G401.6 (cell line): ENCODE measurements at regions not wholly inside any gene's neighbourhood (a gene's known extent, or its start where the extent isn't known, plus 50 kb on each side); places are given as distances from the start of the nearest gene placed in this dataset.

Source experiments
- FAIRE-seq: peaks from 2 replicates; lab custom pipeline; 2012; peaks lifted over from hg19 to GRCh38; lab: Jason Lieb, UNC

DNA sequence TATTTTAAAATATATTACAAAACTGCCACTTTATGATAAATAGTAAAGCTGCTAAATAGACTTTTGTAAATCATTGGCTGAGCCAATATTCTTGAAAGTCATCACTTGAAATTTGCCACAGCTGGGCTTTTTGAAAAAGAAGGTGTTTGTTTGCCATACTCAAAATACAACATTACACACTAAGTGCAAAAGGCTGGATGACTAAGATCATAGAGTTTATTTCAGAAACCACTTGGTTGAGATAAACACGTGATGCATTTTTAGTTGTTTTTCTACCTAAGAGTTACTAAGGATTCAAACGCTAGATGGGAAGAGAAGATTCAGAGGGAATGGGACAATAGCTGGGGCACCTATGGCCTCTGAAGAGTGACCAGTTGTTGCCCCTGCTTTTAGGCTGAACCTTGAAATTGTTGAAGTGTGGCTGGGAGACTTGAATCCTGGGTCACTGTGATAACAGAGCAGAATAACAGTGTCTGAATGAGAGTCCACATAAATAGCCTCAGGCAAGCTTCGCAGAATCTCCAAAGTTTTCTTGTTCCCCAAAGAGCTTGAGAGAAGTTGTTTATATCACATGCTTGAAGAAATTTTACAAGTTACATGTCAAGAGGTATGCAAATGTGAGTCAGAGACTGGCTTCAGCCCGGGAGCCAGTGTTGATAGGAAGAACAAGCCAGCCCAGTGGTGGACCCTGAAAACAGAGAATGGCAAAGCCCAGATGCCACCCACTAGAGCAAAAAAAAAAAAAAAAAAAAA lies 409.8 kb downstream of the GPD2 start:
- no peak for FAIRE-seq

DNA sequence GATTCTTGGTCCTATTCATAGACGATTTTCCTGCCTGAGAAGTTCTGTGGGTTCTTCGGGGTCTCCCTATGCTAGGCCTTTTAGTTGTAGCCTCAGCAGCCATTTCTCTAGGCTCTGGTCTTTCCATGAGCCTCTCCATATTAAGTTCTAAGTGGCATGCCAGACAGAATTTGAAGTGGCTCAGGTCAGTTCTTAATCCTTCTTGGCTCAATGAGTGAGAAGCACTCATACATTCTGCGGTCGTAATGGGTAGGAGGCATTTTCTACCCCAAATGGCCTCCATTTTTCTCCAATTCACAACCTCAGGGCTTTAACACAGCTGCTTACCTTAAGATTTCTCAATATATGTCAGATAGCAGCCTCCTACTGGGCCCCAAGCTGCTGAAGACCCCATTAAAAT lies 405.3 kb upstream of the GALNT5 start:
- FAIRE-seq = no peak

DNA sequence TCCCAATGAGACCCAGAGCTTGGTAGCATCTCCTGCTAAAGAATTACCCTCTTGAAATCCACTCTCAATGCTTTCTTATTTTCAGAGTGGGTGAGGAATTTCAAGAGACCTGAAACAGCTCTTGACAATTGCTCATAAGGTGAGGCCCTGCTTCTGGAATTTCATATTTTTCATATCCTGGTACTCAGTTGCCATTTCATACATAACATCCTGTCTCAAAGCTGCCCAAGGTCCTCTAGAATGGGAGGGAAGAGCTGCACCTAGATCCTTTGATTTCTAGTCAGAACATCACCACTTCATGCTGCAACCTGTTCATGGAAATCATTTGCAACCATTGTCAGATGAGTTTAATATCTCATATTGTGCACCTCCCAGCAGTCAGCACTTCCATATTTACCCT lies 404.8 kb upstream of the GALNT5 start:
- no peak for FAIRE-seq

DNA sequence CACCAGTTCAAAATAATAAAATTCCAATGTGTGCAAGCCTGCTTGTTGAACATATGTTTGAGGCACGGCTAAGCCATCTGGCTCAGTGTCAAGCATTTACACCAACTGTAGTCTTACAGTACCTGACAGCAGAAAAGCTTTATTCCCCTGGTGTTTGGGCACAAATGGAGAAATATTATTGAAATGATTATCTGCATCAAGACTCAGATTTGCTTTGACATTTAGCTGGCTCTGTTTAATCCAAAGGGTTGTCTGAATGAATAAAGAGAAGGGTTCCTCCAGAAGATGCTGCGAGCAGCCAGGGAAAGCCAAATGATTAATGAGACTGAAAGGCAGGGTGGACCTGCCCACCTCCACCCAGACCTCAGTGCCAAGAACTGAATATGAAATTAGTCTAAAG lies 393.2 kb upstream of the GALNT5 start:
- no peak for FAIRE-seq

DNA sequence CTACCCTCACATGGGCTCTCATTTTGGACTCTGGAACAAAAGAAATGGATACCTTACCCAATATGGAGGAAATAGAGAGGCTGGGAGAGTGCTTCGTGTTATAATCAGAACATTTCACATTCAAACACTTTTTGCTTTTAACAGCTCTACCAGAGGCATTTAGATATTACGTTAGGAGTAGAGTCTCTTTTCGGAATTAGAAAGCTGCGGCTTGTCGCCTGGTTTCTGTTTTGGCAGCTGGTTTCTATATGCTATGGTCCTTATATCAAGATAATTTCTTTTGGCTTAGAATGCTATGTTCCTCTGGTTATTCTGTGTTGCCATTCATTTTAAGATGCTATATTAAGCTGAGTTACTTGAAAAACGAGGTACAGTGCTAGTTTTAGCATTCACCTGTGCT lies 392.8 kb upstream of the GALNT5 start:
- FAIRE-seq = no peak

DNA sequence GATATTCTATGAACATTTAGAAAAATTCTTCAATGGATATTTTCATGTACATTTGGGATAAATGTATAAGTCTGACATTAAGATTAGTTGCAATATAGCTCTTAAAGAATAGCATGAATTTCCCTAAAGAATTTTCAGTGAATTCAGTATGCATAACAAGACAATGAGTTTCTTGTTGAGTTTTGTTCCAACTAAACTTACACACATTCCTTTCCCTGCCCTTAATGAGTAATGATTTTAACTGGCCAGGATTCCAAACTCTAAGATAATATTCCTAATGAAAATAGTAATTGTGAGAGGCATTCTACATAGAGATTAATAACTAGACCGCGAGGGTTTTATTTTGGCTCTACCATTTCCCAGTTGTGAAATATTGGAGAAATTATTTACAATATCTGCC lies 390.3 kb upstream of the GALNT5 start:
- no peak for FAIRE-seq

DNA sequence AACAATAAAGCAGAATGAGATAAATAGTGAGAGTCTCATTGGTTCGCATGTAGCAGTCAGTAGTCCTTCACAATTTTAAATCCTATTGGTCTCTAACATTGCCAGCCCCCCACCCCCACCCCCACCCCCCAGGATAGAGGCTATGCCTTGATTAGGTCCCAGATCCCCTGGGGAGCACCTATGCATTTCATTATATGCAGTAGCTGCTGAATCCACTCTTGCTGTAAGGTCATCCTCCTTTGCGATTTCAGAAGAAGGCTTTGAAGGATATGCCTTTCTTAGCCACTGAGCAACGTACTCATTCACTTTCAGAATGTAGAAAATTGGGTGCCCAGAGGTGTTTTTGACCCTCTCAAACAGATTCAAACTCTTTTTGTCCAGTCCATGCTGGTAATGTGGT lies 382.8 kb upstream of the GALNT5 start:
- FAIRE-seq = no peak

DNA sequence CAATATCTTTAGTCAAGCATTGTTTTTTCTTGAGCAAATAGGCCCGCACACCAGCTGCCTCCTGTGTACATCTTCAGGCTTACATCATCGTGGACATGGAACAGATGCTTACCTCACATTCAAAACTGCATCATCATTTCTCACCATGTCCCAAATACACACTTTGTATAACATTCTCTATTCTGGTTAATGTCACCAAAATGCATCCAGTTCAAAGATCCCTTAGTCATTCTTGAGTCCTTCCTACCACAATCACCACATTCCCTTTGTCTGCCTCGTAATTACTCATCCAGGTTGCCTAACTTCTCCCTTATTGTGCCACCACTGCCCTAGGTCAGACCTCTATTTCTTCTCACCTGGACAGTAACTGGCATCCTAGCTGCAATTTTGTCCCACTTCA lies 373.7 kb upstream of the GALNT5 start:
- FAIRE-seq = no peak

DNA sequence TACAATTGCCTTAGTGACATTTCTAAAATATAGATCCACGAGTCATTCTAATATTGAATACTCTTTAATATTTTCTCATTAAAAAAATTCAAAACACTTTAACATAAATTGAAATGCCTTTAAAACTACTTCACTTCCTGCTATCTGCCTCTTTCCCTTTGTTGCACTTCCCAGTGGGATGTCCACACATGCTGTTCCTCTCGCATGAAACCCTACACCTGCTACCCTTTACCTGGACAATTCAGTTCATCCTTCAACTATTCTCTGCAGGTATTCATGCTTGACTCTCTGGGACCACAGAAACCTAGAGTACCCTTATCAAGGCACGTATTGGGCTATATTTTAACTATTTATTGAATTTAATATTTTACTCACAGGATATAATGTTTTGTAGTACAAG lies 373.3 kb upstream of the GALNT5 start:
- no peak for FAIRE-seq

DNA sequence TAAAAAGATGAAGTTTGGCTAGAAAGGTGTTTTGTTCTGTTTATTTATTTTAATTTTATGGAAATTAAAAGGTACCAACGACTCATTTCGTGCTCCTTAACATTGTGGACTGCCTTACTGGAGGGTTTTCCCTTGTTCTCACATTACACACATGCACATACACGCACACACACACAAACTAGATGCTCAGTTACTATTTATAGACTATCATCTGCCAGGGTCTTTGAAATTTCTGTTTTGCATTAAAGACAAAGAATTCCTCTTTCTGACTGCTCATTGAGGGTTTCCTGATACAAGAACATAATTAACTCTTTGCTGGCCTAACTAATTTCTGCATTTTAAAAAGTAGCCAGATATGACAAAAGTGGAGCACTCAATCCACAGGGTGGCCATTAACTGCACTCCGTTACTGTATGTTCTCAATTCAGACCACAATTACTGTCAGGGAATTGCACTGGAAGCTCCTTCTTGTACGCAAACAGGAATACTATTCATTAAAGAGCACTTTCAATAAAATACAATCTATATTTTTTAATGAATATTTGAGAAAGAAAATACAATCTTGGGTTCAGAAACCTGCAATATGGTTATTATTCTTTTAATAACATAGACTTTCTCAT lies 366.9 kb upstream of the GALNT5 start:
- FAIRE-seq = no peak

DNA sequence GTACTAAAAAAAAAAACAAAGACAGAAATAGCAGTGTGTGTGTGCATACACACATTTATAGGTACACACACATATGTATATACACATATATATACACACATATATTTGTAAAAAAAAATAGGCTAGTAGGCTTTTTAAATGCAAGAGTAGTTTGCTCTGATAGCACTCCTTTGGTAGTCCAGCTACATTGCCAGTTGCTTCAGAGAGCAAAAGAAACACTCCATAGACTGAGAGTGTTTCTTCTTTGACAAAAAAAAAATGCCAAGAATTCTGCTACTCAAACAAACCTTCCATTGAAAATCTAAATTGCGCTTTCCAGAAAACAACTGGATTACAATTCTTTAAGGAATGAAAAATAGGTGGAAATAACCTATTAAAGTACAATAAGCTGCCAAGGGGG lies 365.9 kb upstream of the GALNT5 start:
- no peak for FAIRE-seq

DNA sequence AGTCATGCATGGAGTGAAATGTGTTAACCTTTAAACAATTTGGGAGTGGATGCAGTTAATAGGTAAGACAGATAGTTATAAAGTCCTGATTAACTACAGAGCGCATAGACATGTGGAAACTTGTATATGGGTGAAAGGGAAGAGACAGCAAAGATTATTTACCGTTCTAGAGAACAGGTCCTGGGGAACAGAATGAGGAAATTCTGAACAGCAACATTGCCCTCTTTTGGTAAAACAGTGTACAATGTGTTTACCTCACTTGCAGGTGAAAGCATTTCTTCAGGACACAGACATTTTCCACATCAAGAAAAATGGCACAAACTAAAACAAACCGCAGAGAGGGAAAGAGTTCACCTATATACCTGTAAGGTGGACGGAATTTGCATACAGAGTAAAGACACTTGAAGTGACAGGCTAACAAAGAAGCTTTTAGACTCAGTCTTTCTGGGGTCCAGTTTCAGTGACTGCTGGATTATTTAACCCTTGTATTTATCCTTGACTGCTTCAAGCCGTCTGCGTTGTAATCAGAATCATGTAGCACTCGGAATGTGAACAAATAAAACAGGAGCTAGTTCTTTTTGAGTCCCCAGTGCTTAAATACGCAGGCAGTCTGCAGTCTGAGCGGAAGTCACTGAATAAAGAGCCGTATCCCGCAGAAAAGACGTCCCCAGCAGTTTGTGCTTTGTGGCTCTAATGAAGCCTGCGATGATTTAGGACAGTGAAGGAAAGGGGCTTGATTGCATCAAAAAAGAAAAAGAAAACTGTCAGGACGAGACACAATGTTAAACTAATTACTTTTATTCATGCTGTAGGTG lies 364.8 kb upstream of the GALNT5 start:
- peak; percentile 42 for FAIRE-seq

DNA sequence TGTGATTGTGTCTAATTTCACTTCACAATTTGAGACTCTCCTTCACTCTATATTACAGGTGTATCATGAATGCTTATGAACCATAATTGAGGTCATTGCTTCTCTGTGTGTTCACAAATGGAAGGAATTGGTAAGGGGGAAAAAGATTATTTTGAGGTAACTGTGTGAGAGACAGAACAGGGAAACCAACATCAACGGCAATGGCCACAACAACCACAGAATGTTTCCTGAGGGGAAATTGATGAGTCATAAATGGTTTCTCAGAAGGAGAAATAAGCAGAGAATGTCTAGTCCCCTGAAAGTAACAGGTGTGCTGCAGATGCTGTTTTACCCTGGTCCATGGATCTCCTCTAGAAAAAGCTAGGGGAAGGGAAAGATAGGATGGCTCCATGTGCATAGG lies 361.2 kb upstream of the GALNT5 start:
- no peak for FAIRE-seq

DNA sequence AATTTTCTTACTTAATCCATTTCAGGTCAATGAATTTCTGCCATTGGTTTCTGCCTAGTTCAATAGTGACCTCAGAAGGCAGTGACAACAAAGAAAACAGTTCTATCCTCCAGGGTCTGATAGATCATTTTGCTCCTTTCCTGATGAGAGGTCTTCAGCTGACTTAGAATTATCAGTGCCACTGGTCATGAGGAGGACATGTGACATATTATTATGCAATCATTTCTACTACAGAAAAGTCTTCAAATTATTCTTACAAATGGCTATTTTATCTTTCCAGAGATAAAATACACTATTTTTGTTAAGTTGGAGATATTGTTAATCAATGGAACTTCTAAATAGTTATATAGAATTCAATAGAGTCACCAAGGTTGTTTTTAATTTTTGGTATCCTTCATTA lies 360.0 kb upstream of the GALNT5 start:
- FAIRE-seq = no peak

DNA sequence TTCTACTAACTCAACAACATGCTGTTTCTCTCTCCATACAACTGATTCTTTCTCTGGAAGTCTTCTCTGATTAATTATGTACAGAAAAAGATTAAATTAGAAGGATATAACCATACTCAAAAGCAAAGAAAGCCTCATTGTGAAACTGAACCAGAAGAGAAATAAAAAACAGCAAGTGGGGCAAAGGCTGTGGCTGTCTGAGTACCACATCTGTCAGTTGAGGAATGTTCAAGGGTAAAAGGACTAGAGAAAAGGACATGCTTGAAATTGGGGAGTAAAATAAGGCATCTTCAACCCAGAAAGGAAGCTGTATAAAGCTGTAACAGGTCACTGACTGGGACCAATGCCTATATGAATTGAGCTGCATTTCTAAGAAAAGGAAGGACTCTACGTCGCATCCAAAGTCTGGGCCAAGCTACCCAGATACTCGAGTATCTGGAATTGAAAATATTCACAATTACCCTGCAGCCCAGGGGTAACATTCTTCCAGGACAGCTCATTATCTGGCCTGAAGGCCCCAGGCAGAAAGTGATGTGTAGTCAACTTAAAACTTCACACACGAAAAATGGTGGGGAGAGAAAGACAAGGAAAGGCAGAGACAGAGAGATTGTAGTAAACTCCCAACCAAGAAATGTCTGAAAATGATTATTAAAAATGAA lies 356.0 kb upstream of the GALNT5 start:
- FAIRE-seq = no peak

DNA sequence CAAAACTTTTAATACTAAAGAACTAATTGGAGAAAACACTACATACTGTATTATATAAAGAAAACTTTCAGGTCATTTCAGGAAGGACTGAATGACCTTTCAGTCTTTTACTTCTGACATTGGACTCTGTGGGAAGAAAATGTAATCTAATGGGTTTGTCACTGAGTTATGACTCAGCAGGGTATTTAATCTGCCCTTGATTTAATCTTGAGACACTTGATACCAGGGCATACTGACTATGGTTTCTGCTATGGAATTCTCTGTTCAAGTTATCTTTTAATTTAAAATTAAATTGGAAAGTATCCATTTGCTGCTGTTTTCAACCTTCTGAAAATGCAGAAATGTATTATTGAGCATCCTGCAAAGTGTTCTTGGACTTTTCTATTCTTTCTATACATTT lies 354.2 kb upstream of the GALNT5 start:
- no peak for FAIRE-seq

DNA sequence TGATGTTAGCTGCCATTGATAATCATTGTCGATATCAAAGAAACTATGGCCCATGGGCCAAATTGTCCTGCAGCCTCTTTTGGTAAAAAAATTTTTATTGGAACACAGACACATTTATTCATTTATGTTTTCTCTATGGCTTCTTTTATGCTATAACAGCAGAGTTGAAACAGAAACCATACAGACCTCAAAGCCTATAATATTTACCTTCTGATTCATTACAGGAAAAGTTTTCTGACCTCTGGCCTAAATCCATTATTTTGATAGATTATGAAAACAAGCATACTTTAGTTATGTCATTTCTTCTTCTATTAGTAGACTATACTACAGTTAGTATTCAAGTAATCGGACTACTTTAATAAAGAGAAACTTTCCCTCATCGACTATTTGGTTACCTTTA lies 349.7 kb upstream of the GALNT5 start:
- no peak for FAIRE-seq

DNA sequence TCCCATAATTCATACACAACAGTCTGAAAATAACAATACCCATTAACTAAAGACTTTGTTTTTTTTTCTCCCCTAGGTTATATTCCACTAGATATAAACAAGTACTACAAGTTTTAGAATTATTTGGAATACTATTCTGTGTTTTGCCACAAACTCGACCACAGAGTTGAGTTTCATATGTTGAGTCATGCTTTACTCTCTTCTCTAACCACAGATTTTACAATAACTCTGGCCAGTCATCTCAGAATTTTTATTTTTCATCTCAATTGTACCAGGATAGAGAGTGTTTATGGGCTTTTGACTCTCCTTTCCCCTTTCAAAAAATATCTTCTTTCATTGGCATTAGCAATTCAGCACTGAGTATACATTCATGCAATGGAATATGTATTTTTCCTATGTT lies 348.7 kb upstream of the GALNT5 start:
- FAIRE-seq = no peak

DNA sequence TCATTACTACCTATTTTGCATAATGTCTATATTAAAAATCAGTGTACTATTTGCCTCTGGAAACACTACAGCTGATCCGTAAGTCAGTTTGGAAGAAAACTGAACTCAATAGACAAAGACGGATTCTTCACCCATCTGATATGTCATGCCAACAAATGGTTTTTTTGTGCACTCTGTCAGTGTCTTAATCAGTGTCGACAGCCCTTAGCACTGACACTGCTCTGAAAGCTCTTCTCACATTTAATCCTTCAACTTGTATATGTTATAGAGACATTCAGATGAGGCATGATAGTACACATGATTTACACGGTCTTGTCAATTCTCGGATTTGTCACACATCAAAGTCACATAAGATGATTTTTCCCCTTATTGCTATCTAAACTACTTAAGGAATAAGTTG lies 347.5 kb upstream of the GALNT5 start:
- FAIRE-seq = no peak

DNA sequence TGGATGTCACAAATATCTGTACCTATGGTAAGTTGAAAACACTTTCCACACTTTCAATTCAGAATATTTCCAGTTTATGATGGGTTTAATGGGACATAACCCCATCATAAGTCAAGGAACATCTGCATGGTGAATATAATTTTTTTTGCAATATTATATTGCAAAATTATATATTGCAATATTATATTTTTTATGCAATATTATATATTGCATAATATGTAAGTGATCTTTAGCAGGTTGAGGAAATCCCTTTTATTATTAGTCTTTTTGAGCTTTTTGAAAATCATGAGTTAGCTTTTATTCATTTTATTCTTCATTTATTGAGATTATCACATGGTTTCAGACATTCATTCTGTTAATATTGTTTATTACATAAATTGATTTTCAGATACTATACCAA lies 342.2 kb upstream of the GALNT5 start:
- no peak for FAIRE-seq

DNA sequence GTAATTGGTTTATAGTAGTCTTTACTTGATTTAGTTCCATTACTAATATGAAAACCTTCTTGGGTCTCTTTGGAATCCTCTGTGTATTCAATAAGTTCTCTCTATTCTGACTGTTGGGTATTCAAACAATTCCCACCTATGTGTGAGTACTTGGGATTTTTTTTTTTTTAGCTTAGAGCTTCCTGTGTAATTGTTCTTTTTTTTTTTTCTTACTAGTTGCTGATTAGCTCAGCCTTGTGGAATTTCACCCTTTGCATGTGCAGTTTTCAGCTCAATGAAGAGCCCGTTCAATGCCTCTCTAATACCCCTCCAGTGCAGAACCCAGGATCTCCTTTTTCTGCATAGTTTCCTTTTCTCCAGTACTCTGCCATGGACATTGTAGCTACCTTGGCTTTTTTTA lies 339.1 kb upstream of the GALNT5 start:
- FAIRE-seq = no peak

DNA sequence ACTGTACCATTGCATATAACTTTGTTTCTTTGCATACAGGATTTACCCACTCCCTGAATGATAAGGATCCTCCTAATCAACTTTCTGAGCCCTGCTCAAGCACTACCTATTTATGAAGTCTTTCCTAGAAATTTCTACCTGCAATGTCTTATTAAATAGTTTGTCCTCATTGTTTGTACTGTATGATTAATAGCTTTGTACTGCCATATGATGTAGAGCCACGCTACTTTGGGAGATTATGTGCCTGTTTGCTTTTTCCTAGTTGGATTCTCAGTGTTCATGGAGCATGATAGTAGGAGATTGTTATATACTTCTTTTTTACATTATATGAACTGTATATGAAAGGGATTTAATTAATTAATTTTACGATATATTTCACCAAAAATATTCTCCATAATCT lies 327.1 kb upstream of the GALNT5 start:
- FAIRE-seq = no peak

DNA sequence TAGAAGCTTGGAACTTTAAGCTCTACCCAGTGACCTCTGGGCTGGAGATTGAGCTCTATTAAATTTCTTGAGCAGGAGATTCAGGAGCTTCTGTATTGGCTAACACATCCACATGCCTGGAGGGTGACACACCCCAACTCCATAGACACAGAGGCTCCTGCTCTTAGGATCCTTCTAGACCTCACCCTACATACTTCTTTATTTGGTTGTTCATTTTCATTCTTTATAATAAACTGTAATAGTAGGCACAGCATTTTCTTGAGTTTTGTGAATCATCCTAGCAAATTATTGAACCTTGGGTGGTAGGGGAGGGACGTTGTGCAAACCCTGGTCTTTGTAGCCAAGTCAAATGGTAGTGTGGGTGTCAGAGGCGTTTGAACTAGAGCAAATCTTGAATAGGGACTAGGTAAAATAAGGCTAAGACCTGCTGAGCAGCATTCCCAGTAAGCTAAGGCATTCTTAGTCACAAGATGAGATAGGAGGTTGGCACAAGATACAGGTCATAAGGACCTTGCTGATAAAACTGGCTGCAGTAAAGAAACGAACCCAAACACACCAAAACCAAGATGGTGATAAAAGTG lies 323.8 kb upstream of the GALNT5 start:
- no peak for FAIRE-seq
